OCI-LY1 (cell line): ENCODE measurements at regions not wholly inside any gene's neighbourhood (a gene's known extent, or its start where the extent isn't known, plus 50 kb on each side); places are given as distances from the start of the nearest gene placed in this dataset.

Experiments used
- H2AFZ ChIP-seq: fragments of 200-600 bp; sonication (generic), shearing (Covaris generic); 2 replicates; pipeline ENCODE4 v1.6.0; 2014; ENCODE audit warnings: antibody characterized with exemption, mild to moderate bottlenecking, low read length
- H3F3A ChIP-seq: fragments of 200-600 bp; sonication (generic), shearing (Covaris generic); 2 replicates; pipeline ENCODE4 v1.6.0; 2014; ENCODE audit warnings: mild to moderate bottlenecking, antibody characterized with exemption, low read length, moderate library complexity; ENCODE audit not compliant: insufficient read depth
- H3K27ac ChIP-seq: fragments of 200-600 bp; sonication (generic); 2 replicates; pipeline ENCODE4 v1.5.1; 2014; ENCODE audit warnings: low read length, mixed run types, mild to moderate bottlenecking, low read depth; ENCODE audit not compliant: poor library complexity, severe bottlenecking
- H3K27me3 ChIP-seq: fragments of 200-600 bp; sonication (generic); 2 replicates; pipeline ENCODE4 v1.6.0; 2014; ENCODE audit warnings: antibody characterized with exemption, mild to moderate bottlenecking, low read length, moderate library complexity; ENCODE audit not compliant: insufficient read depth
- H3K36me3 ChIP-seq: fragments of 200-600 bp; sonication (generic); 2 replicates; pipeline ENCODE4 v1.6.1; 2014; ENCODE audit warnings: mild to moderate bottlenecking, antibody characterized with exemption, low read length, moderate library complexity, mixed read lengths; ENCODE audit not compliant: insufficient read depth
- H3K4me1 ChIP-seq: fragments of 200-600 bp; sonication (generic); 2 replicates; pipeline ENCODE4 v1.5.1; 2014; ENCODE audit warnings: mild to moderate bottlenecking, low read length, moderate library complexity; ENCODE audit not compliant: insufficient read depth, severe bottlenecking
- H3K4me2 ChIP-seq: fragments of 200-600 bp; sonication (generic), shearing (Covaris generic); 2 replicates; pipeline ENCODE4 v1.6.1; 2014; ENCODE audit warnings: low read length
- H3K4me3 ChIP-seq: fragments of 200-600 bp; sonication (generic); 2 replicates; pipeline ENCODE4 v1.5.1; 2014; ENCODE audit warnings: low read length, low read depth, mild to moderate bottlenecking, mixed read lengths; ENCODE audit not compliant: poor library complexity, severe bottlenecking
- H3K79me2 ChIP-seq: fragments of 200-600 bp; shearing (Covaris generic); 2 replicates; pipeline ENCODE4 v1.6.1; 2016; ENCODE audit warnings: mixed run types, low read length, mixed read lengths; ENCODE audit not compliant: insufficient read depth
- H3K9ac ChIP-seq: fragments of 200-600 bp; sonication (generic), shearing (Covaris generic); 2 replicates; pipeline ENCODE4 v1.6.1; 2014; ENCODE audit warnings: mild to moderate bottlenecking, low read length, mixed read lengths
- H3K9me2 ChIP-seq: fragments of 200-600 bp; sonication (generic), shearing (Covaris generic); 2 replicates; pipeline ENCODE4 v1.6.1; 2014; ENCODE audit warnings: low read depth, mild to moderate bottlenecking, low read length, mixed read lengths
- H3K9me3 ChIP-seq: fragments of 200-600 bp; shearing (Covaris generic); 2 replicates; pipeline ENCODE4 v1.6.1; 2014; ENCODE audit warnings: low read length, mixed read lengths
- H4K20me1 ChIP-seq: fragments of 200-600 bp; sonication (generic), shearing (Covaris generic); 2 replicates; pipeline ENCODE4 v1.6.0; 2016; ENCODE audit warnings: mild to moderate bottlenecking, low read length; ENCODE audit not compliant: insufficient read depth
- CTCF ChIP-seq: fragments of 200-600 bp; sonication (generic), shearing (Covaris generic); IDR thresholded peaks from 2 replicates; pipeline ENCODE4 v1.5.1; 2017; ENCODE audit warnings: mild to moderate bottlenecking, antibody characterized with exemption, low read length, moderate library complexity, mixed read lengths
- EZH2 ChIP-seq: fragments of 200-600 bp; sonication (generic), shearing (Covaris generic); IDR thresholded peaks from 2 replicates; pipeline ENCODE4 v1.8.0; 2017; ENCODE audit warnings: borderline replicate concordance, mixed run types, mild to moderate bottlenecking, antibody characterized with exemption, low read length, moderate library complexity, mixed read lengths

DNA sequence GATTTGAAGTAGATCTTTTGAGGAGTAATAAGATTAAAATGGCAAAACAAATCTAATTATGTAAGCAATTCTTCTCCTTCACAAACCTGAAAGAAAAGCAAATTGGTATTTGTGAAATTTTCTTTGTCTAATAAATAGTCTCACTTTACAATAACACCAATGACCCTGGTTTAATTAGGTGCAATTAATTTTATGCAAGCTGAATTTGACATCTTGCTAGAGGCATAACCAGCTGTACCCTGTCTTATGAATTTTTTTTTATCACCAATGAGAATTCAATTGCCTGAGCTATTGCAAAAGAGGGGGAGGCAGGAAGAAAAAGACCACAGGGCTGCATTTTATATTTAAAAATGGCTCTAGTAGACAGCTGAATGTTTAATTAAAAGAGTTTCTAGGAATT is 113.5 kb upstream of the IL12A start:
- no peak overlapping the region for H3K4me2 ChIP-seq
- no peaks in the 10 kb centered on the region for H3F3A ChIP-seq
- no peak overlapping the region for H2AFZ ChIP-seq
- no peaks in the 10 kb centered on the region for H3K27me3 ChIP-seq
- no peak overlapping the region for H3K9ac ChIP-seq
- no peaks in the 10 kb centered on the region for H3K79me2 ChIP-seq
- H4K20me1 ChIP-seq: no peaks in the 10 kb centered on the region
- no peaks in the 10 kb centered on the region for H3K9me2 ChIP-seq
- H3K4me1 ChIP-seq: no peaks in the 10 kb centered on the region
- no peaks in the 10 kb centered on the region for H3K36me3 ChIP-seq
- TF ChIP-seq EZH2: no peak
- no peak for TF ChIP-seq CTCF
- H3K4me3 ChIP-seq: no peak overlapping the region
- no peaks in the 10 kb centered on the region for H3K9me3 ChIP-seq
- H3K27ac ChIP-seq: no peak overlapping the region

DNA sequence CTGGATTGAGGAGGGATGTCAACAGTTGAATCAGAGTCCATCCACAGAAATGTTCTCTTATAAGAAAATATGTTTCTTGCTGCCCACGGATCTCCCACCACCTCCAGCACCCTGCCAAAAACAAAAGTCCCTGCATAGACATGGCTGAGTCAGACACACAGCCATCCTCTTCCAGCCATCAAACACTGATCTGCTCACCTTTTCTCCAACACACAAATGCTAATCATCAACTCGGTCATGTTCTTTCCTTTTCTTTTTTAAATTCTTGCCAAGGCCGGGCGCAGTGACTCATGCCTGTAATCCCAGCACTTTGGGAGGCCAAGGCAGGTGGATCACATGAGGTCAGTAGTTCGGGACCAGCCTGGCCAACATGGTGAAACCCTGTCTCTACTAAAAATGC is 110.7 kb upstream of the IL12A start:
- Histone ChIP-seq H3K9me3 (no peaks in the 10 kb centered on the region), H3K9me2 (no peaks in the 10 kb centered on the region), H3K4me2 (no peak overlapping the region), H3K27me3 (no peaks in the 10 kb centered on the region), H3K36me3 (no peaks in the 10 kb centered on the region), H3K27ac (no peak overlapping the region), H4K20me1 (no peaks in the 10 kb centered on the region), H3K4me3 (no peak overlapping the region), H2AFZ (no peak overlapping the region), H3K79me2 (no peaks in the 10 kb centered on the region), H3K4me1 (no peaks in the 10 kb centered on the region), H3K9ac (no peak overlapping the region), H3F3A (no peaks in the 10 kb centered on the region)
- TF ChIP-seq EZH2 (no peak), CTCF (no peak)

- Histone ChIP-seq H3K27ac (no peak overlapping the region), H3K9me2 (no peaks in the 10 kb centered on the region), H3K9me3 (no peaks in the 10 kb centered on the region), H2AFZ (no peak overlapping the region), H3K36me3 (no peaks in the 10 kb centered on the region), H4K20me1 (no peaks in the 10 kb centered on the region), H3K79me2 (no peaks in the 10 kb centered on the region), H3K4me1 (no peaks in the 10 kb centered on the region), H3K4me3 (no peak overlapping the region), H3K9ac (no peak overlapping the region), H3K27me3 (no peaks in the 10 kb centered on the region), H3F3A (no peaks in the 10 kb centered on the region), H3K4me2 (no peak overlapping the region)
- TF ChIP-seq EZH2 (no peak), CTCF (no peak)
These were observed 109.5 kb upstream of the IL12A start for GRCh38 chr3:159879146-159879545.
